HFF-Myc (cell line): ENCODE measurements at regions not wholly inside any gene's neighbourhood (a gene's known extent, or its start where the extent isn't known, plus 50 kb on each side); places are given as distances from the start of the nearest gene placed in this dataset.
"Not testable (repeated sequence)": the region's sequence is repeated elsewhere in the genome, so short reads cannot be mapped to it uniquely, and the experiment has no call there.

Experiments
- DNase-seq: peaks from one replicate; pipeline ENCODE4 v3.0.0-alpha.2; 2011; ENCODE audit warnings: low read depth; ENCODE audit errors: extremely low read depth
- H3K4me3 ChIP-seq: replicated peaks from 2 replicates; pipeline ENCODE4 v1.5.1; 2011; ENCODE audit warnings: low read depth, mild to moderate bottlenecking, control low read depth, low read length
- TF ChIP-seq, protein P1 (sequence below): IDR thresholded peaks from 2 replicates; pipeline ENCODE4 v1.5.1; 2012; ENCODE audit warnings: mild to moderate bottlenecking, low read depth, low read length, control low read depth; ENCODE audit errors: missing control alignments

GRCh38 chr1:82384776-82385175, 584.0 kb downstream of the ADGRL2 start:
- no peak for DNase-seq
- H3K4me3 ChIP-seq, result no peak overlapping the region
- TF ChIP-seq, protein P1, sequence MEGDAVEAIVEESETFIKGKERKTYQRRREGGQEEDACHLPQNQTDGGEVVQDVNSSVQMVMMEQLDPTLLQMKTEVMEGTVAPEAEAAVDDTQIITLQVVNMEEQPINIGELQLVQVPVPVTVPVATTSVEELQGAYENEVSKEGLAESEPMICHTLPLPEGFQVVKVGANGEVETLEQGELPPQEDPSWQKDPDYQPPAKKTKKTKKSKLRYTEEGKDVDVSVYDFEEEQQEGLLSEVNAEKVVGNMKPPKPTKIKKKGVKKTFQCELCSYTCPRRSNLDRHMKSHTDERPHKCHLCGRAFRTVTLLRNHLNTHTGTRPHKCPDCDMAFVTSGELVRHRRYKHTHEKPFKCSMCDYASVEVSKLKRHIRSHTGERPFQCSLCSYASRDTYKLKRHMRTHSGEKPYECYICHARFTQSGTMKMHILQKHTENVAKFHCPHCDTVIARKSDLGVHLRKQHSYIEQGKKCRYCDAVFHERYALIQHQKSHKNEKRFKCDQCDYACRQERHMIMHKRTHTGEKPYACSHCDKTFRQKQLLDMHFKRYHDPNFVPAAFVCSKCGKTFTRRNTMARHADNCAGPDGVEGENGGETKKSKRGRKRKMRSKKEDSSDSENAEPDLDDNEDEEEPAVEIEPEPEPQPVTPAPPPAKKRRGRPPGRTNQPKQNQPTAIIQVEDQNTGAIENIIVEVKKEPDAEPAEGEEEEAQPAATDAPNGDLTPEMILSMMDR, result no peak

GRCh38 chr1:82377201-82377884, 576.6 kb downstream of the ADGRL2 start:
- TF ChIP-seq, protein P1, result no peak

GRCh38 chr1:82373710-82374109, 573.0 kb downstream of the ADGRL2 start:
- H3K4me3 ChIP-seq, result no peak overlapping the region
- TF ChIP-seq, protein P1, result no peak
- DNase-seq, result no peak

More at GRCh38 chr1:82377201-82377884, 576.6 kb downstream of the ADGRL2 start:
- H3K4me3 ChIP-seq, result no peak overlapping the region
- no peak for DNase-seq

DNA sequence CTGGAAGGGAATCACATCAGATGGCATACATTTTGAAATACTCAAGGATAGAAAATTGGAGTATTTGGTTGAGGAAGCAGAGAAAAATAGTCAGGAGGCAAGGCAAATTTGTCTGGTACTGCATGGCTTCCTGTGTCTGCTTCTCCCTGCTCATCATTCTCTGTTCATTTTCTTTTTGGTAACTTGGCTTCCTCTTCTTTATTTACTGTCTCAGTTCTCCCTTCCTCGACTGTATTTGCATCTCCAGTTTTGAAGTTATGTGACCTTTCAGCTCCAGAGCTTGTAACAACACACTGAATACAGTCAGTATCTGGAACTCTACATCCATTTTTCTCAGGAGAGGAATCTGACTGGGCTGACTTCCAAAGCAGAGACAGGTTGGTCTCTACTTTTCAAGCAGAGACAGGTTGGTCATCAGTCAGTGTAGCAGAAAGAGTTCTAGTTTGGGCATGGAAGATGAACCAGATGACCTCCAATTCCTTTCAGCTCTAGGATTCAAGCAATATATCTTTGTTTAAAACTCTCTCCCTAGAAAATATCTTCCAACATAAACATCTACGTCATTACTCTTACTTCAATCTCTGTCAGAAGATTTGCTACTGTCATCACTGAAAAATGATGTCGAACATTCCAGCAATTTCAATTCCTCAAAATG, 571.2 kb downstream of the ADGRL2 start:
- H3K4me3 ChIP-seq, result no peak overlapping the region
- DNase-seq, result no peak
- TF ChIP-seq, protein P1, result no peak

- TF ChIP-seq, protein P1, result no peak
- H3K4me3 ChIP-seq, result no peak overlapping the region
- no peak for DNase-seq
Observed at GRCh38 chr1:82367456-82367855, 566.7 kb downstream of the ADGRL2 start.

DNA sequence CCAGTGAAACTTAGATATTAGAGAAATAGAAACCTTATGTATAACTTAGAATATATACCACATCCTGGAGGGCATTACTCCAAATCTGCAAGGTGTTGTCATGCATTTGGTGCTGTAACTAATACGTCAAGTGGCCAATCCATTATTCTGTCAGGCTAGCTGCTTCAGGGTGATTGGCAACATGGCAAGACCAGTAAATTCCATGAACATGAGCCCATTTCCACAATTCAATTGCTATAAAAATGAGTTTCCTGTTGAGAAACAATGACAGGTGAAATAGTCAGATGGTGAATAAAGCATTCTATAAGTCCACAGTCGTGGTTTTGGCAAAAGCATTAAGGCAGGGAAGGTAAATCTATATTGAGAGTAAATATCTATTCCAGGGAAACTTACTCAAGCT, 566.0 kb downstream of the ADGRL2 start:
- no peak for DNase-seq
- TF ChIP-seq, protein P1, result no peak

GRCh38 chr1:82359541-82359940, 558.8 kb downstream of the ADGRL2 start:
- not testable (repeated sequence) for DNase-seq, H3K4me3 ChIP-seq

More for the DNA sequence above, 566.0 kb downstream of the ADGRL2 start:
- H3K4me3 ChIP-seq, result no peak overlapping the region

DNA sequence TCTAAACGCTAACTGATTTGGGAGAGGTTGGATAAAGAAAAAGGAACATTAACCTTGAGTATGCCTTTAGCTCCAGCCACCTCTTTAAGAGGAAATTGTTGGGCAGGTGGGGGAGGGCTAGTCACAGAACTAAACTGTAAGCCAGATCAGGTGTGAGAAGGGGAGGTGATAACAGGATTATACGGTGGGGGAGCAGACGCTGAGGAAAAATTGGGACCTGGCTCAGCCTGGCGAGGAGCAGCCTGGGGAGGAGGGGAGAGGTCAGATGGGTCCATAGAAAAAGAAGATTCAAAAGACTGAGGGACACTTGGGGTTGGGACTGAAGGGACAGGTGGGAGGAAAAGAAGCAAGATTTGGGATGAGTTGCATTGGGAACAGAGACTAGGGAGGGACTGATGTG, 558.0 kb downstream of the ADGRL2 start:
- not testable (repeated sequence) for DNase-seq, H3K4me3 ChIP-seq

- not testable (repeated sequence) for H3K4me3 ChIP-seq, DNase-seq
Observed at GRCh38 chr1:82354546-82354945, 553.8 kb downstream of the ADGRL2 start.
